K562 (cell line): ENCODE measurements at regions not wholly inside any gene's neighbourhood (a gene's known extent, or its start where the extent isn't known, plus 50 kb on each side); places are given as distances from the start of the nearest gene placed in this dataset.

ENCODE experiments used
- ARID1B ChIP-seq: fragments of 450-650 bp; IDR thresholded peaks from 2 replicates; pipeline ENCODE4 v1.6.1; 2016; ENCODE audit warnings: antibody characterized with exemption, mild to moderate bottlenecking, inconsistent platforms
- CBFA2T3 ChIP-seq: fragments of 450-650 bp; IDR thresholded peaks from 2 replicates; pipeline ENCODE4 v1.6.1; 2017
- EHMT2 ChIP-seq: fragments of 450-650 bp; IDR thresholded peaks from 2 replicates; pipeline ENCODE4 v1.6.1; 2018; ENCODE audit warnings: antibody characterized with exemption
- GTF2F1 ChIP-seq: IDR thresholded peaks from 2 replicates; pipeline ENCODE4 v1.6.1; 2011; ENCODE audit warnings: low read depth, low read length, improper control_type of control experiment
- LEF1 ChIP-seq: fragments of 450-650 bp; IDR thresholded peaks from 2 replicates; pipeline ENCODE4 v1.6.1; 2016; ENCODE audit warnings: mild to moderate bottlenecking
- NFIC ChIP-seq: fragments of 450-650 bp; IDR thresholded peaks from 2 replicates; pipeline ENCODE4 v1.6.1; 2017; ENCODE audit warnings: mild to moderate bottlenecking, inconsistent platforms
- NONO ChIP-seq, 2 experiments: fragments of 200-400 bp in 1 of 2; fragments of 450-650 bp in 1 of 2; formaldehyde crosslinking in 1 of 2; IDR thresholded peaks; 2 replicates each; pipeline ENCODE4 v1.6.1; 2017; ENCODE audit warnings: low read depth in 2 of 2, mild to moderate bottlenecking in 2 of 2, moderate library complexity in 2 of 2, low read length in 1 of 2
- POLR2AphosphoS5 ChIP-seq: IDR thresholded peaks from 2 replicates; pipeline ENCODE4 v1.6.1; 2011; ENCODE audit warnings: mild to moderate bottlenecking, low read depth, low read length, moderate library complexity; ENCODE audit not compliant: control insufficient read depth, insufficient read depth
- RUNX1 ChIP-seq: sonication (generic); IDR thresholded peaks from 2 replicates; pipeline ENCODE4 v1.6.1; 2016; ENCODE audit warnings: antibody characterized with exemption, low read depth
- SLC30A9 ChIP-seq: fragments of 250-450 bp; sonication (Bioruptor Pico); IDR thresholded peaks from 2 replicates; pipeline ENCODE4 v1.8.0; 2022; ENCODE audit warnings: mild to moderate bottlenecking, moderate library complexity
- SMARCA4 ChIP-seq: fragments of 450-650 bp; IDR thresholded peaks from 2 replicates; pipeline ENCODE4 v1.6.1; 2016
- ZNF217 ChIP-seq: sonication (generic); formaldehyde crosslinking; IDR thresholded peaks from 2 replicates; pipeline ENCODE4 v1.8.0; 2022; ENCODE audit warnings: mild to moderate bottlenecking, missing genetic modification reagents
- ZNF77 ChIP-seq: fragments of 250-450 bp; sonication (Bioruptor Pico); IDR thresholded peaks from 2 replicates; pipeline ENCODE4 v1.5.0; 2020
- TF ChIP-seq, protein P1 (sequence below): fragments of 450-650 bp; IDR thresholded peaks from 2 replicates; pipeline ENCODE4 v1.6.1; 2017; ENCODE audit warnings: antibody characterized with exemption, mild to moderate bottlenecking
- TF ChIP-seq, protein P2 (sequence below): IDR thresholded peaks from 2 replicates; pipeline ENCODE4 v1.6.1; 2012; ENCODE audit warnings: low read depth, low read length, improper control_type of control experiment, borderline replicate concordance
- TF ChIP-seq, protein P3 (sequence below): fragments of 450-650 bp; formaldehyde crosslinking; IDR thresholded peaks from 2 replicates; pipeline ENCODE4 v1.4.0; 2020; ENCODE audit warnings: mild to moderate bottlenecking, moderate library complexity
- TF ChIP-seq, protein P4 (sequence below): fragments of 200-800 bp; sonication (Bioruptor generic); IDR thresholded peaks from 2 replicates; pipeline ENCODE4 v1.6.1; 2017; ENCODE audit warnings: missing genetic modification characterization, missing compliant biosample characterization
- TF ChIP-seq, protein P5 (sequence below): sonication (generic); formaldehyde crosslinking; IDR thresholded peaks from 2 replicates; pipeline ENCODE4 v1.8.1; 2023; ENCODE audit warnings: mild to moderate bottlenecking, missing genetic modification reagents, moderate library complexity

DNA sequence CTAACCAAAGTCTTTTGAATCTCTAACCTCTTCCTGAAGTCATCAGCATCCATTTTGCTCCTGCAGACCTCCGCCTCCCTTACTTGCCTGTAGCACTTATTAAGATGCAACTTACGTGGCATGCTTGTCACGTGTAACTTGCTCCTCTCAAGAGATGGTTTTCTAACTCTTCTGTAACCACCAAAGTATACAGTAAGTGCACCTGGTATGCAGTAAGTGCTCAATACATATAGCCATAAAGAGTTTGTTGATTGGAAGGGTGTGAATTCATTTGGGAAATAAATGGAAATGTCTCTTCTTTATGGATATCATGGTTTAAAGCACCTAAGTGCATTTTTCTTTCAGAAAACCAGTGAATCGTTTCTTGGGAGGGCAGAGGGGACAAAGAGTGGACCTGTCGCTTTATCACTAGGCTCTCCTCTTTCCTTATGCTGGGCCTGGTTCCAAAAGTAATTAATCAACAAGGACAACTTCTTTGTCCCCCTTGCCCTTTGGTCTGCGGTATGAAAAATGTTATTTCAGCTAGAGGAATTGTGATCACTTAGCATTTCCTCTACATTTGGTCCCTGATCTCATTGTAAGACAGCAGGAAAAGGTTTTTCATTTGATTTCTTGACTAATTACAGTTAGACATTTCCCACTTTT, 370.0 kb upstream of the SPRED2 start (continued):
- no peak for TF ChIP-seq SLC30A9
- TF ChIP-seq, protein P1, sequence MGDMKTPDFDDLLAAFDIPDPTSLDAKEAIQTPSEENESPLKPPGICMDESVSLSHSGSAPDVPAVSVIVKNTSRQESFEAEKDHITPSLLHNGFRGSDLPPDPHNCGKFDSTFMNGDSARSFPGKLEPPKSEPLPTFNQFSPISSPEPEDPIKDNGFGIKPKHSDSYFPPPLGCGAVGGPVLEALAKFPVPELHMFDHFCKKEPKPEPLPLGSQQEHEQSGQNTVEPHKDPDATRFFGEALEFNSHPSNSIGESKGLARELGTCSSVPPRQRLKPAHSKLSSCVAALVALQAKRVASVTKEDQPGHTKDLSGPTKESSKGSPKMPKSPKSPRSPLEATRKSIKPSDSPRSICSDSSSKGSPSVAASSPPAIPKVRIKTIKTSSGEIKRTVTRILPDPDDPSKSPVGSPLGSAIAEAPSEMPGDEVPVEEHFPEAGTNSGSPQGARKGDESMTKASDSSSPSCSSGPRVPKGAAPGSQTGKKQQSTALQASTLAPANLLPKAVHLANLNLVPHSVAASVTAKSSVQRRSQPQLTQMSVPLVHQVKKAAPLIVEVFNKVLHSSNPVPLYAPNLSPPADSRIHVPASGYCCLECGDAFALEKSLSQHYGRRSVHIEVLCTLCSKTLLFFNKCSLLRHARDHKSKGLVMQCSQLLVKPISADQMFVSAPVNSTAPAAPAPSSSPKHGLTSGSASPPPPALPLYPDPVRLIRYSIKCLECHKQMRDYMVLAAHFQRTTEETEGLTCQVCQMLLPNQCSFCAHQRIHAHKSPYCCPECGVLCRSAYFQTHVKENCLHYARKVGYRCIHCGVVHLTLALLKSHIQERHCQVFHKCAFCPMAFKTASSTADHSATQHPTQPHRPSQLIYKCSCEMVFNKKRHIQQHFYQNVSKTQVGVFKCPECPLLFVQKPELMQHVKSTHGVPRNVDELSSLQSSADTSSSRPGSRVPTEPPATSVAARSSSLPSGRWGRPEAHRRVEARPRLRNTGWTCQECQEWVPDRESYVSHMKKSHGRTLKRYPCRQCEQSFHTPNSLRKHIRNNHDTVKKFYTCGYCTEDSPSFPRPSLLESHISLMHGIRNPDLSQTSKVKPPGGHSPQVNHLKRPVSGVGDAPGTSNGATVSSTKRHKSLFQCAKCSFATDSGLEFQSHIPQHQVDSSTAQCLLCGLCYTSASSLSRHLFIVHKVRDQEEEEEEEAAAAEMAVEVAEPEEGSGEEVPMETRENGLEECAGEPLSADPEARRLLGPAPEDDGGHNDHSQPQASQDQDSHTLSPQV = peak; percentile 36; the same call in 1 of the 2 replicates
- TF ChIP-seq, protein P2, sequence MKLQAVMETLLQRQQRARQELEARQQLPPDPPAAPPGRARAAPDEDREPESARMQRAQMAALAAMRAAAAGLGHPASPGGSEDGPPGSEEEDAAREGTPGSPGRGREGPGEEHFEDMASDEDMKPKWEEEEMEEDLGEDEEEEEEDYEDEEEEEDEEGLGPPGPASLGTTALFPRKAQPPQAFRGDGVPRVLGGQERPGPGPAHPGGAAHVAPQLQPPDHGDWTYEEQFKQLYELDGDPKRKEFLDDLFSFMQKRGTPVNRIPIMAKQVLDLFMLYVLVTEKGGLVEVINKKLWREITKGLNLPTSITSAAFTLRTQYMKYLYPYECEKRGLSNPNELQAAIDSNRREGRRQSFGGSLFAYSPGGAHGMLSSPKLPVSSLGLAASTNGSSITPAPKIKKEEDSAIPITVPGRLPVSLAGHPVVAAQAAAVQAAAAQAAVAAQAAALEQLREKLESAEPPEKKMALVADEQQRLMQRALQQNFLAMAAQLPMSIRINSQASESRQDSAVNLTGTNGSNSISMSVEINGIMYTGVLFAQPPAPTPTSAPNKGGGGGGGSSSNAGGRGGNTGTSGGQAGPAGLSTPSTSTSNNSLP = 0 out of 2 replicates have a peak, but pooled peaks have one; percentile 43
- no peak for TF ChIP-seq RUNX1
- TF ChIP-seq, protein P3, sequence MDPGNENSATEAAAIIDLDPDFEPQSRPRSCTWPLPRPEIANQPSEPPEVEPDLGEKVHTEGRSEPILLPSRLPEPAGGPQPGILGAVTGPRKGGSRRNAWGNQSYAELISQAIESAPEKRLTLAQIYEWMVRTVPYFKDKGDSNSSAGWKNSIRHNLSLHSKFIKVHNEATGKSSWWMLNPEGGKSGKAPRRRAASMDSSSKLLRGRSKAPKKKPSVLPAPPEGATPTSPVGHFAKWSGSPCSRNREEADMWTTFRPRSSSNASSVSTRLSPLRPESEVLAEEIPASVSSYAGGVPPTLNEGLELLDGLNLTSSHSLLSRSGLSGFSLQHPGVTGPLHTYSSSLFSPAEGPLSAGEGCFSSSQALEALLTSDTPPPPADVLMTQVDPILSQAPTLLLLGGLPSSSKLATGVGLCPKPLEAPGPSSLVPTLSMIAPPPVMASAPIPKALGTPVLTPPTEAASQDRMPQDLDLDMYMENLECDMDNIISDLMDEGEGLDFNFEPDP (CRISPR knock-in tag) = no peak
- no peak for TF ChIP-seq ZNF217 (CRISPR knock-in tag)
- TF ChIP-seq NFIC = peak; percentile 98
- TF ChIP-seq GTF2F1 = no peak
- TF ChIP-seq CBFA2T3 = peak; percentile 57
- TF ChIP-seq, protein P4, sequence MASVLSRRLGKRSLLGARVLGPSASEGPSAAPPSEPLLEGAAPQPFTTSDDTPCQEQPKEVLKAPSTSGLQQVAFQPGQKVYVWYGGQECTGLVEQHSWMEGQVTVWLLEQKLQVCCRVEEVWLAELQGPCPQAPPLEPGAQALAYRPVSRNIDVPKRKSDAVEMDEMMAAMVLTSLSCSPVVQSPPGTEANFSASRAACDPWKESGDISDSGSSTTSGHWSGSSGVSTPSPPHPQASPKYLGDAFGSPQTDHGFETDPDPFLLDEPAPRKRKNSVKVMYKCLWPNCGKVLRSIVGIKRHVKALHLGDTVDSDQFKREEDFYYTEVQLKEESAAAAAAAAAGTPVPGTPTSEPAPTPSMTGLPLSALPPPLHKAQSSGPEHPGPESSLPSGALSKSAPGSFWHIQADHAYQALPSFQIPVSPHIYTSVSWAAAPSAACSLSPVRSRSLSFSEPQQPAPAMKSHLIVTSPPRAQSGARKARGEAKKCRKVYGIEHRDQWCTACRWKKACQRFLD = no peak
- 0 out of 2 replicates have a peak, but pooled peaks have one; percentile 46 for TF ChIP-seq POLR2AphosphoS5
- 0 out of 2 replicates have a peak, but pooled peaks have one; percentile 14 for TF ChIP-seq EHMT2
- TF ChIP-seq SMARCA4 = peak; percentile 61
- 0 out of 2 replicates have a peak, but pooled peaks have one; percentile 48 for TF ChIP-seq LEF1
- no peak for TF ChIP-seq ZNF77 (CRISPR knock-in tag)
- TF ChIP-seq, protein P5, sequence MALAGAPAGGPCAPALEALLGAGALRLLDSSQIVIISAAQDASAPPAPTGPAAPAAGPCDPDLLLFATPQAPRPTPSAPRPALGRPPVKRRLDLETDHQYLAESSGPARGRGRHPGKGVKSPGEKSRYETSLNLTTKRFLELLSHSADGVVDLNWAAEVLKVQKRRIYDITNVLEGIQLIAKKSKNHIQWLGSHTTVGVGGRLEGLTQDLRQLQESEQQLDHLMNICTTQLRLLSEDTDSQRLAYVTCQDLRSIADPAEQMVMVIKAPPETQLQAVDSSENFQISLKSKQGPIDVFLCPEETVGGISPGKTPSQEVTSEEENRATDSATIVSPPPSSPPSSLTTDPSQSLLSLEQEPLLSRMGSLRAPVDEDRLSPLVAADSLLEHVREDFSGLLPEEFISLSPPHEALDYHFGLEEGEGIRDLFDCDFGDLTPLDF (CRISPR knock-in tag) = no peak
- TF ChIP-seq ARID1B = peak; percentile 71
- no peak for TF ChIP-seq NONO (IDR thresholded peaks at IDR 0.05; ENCODE audit: low read depth in 2 of 2, low read length in 1 of 2)
